ENCODE measurements at regions not wholly inside any gene's neighbourhood (a gene's known extent, or its start where the extent isn't known, plus 50 kb on each side); places are given as distances from the start of the nearest gene placed in this dataset.

GRCh38 chrX:129249563-129249962 lies 273.7 kb downstream of the SMARCA1 start:
- Mint-ChIP-seq H3K36me3 (ENCODE audit: low read depth) (no peaks in the 10 kb centered on the region), H3K27me3 (ENCODE audit: low read depth) (no peaks in the 10 kb centered on the region), H3K9me3 (peaks cover 21% of the 10 kb centered on the region), H3K4me1 (no peaks in the 10 kb centered on the region), H3K27ac (no peak overlapping the region), H3K4me3 (no peak overlapping the region)
- TF ChIP-seq CTCF (IDR thresholded peaks at IDR 0.05; ENCODE audit: unreplicated experiment in 3 of 3): no peak

- no peak overlapping the region for H3K27ac Mint-ChIP-seq
- H3K27me3 Mint-ChIP-seq (ENCODE audit: low read depth): no peaks in the 10 kb centered on the region
- H3K36me3 Mint-ChIP-seq (ENCODE audit: low read depth): no peaks in the 10 kb centered on the region
- H3K4me3 Mint-ChIP-seq: no peak overlapping the region
- no peaks in the 10 kb centered on the region for H3K4me1 Mint-ChIP-seq
- peaks cover 21% of the 10 kb centered on the region for H3K9me3 Mint-ChIP-seq
- no peak for TF ChIP-seq CTCF (IDR thresholded peaks at IDR 0.05; ENCODE audit: unreplicated experiment in 3 of 3)
Measured at GRCh38 chrX:129247642-129248041, 275.6 kb downstream of the SMARCA1 start.

GRCh38 chrX:129239371-129239770 lies 283.9 kb downstream of the SMARCA1 start:
- H3K36me3 Mint-ChIP-seq (ENCODE audit: low read depth): peaks cover 8% of the 10 kb centered on the region
- peaks cover 17% of the 10 kb centered on the region for H3K9me3 Mint-ChIP-seq
- H3K27me3 Mint-ChIP-seq (ENCODE audit: low read depth): no peaks in the 10 kb centered on the region

GRCh38 chrX:129238011-129238410 lies 285.3 kb downstream of the SMARCA1 start:
- H3K27ac Mint-ChIP-seq: no peak overlapping the region
- H3K4me3 Mint-ChIP-seq: no peak overlapping the region
- peaks cover 13% of the 10 kb centered on the region for H3K4me1 Mint-ChIP-seq
- H3K27me3 Mint-ChIP-seq (ENCODE audit: low read depth): no peaks in the 10 kb centered on the region
- no peak for TF ChIP-seq CTCF (IDR thresholded peaks at IDR 0.05; ENCODE audit: unreplicated experiment in 3 of 3)
- H3K36me3 Mint-ChIP-seq (ENCODE audit: low read depth): peaks cover 8% of the 10 kb centered on the region
- H3K9me3 Mint-ChIP-seq: peaks cover 8% of the 10 kb centered on the region

More at GRCh38 chrX:129239371-129239770, 283.9 kb downstream of the SMARCA1 start:
- Mint-ChIP-seq H3K4me3 (no peak overlapping the region), H3K27ac (no peak overlapping the region), H3K4me1 (peaks cover 13% of the 10 kb centered on the region)
- TF ChIP-seq CTCF (IDR thresholded peaks at IDR 0.05; ENCODE audit: unreplicated experiment in 3 of 3): no peak

- peaks cover 8% of the 10 kb centered on the region for H3K9me3 Mint-ChIP-seq
- H3K27ac Mint-ChIP-seq: peak overlapping the region in 1 of 3 experiments; percentile 42
- no peak overlapping the region for H3K4me3 Mint-ChIP-seq
- peaks cover 8% of the 10 kb centered on the region for H3K36me3 Mint-ChIP-seq (ENCODE audit: low read depth)
- peak in 2 of 3 experiments; percentile 15 to 27 for TF ChIP-seq CTCF (IDR thresholded peaks at IDR 0.05; ENCODE audit: unreplicated experiment in 3 of 3)
- no peaks in the 10 kb centered on the region for H3K27me3 Mint-ChIP-seq (ENCODE audit: low read depth)
- peaks cover 13% of the 10 kb centered on the region for H3K4me1 Mint-ChIP-seq
Measured at GRCh38 chrX:129235903-129236302, 287.4 kb downstream of the SMARCA1 start.

- peak overlapping the region in 2 of 3 experiments; percentile 14 to 18 for H3K27ac Mint-ChIP-seq
- H3K27me3 Mint-ChIP-seq (ENCODE audit: low read depth): no peaks in the 10 kb centered on the region
- H3K4me1 Mint-ChIP-seq: peaks cover 13% of the 10 kb centered on the region
Measured at GRCh38 chrX:129233786-129234185, 289.5 kb downstream of the SMARCA1 start.

More at GRCh38 chrX:129233786-129234185, 289.5 kb downstream of the SMARCA1 start:
- TF ChIP-seq CTCF (IDR thresholded peaks at IDR 0.05; ENCODE audit: unreplicated experiment in 3 of 3): no peak
- no peak overlapping the region for H3K4me3 Mint-ChIP-seq
- no peaks in the 10 kb centered on the region for H3K36me3 Mint-ChIP-seq (ENCODE audit: low read depth)
- H3K9me3 Mint-ChIP-seq: no peaks in the 10 kb centered on the region

Data from nephron (organoid).